ENCODE measurements at regions not wholly inside any gene's neighbourhood (a gene's known extent, or its start where the extent isn't known, plus 50 kb on each side); places are given as distances from the start of the nearest gene placed in this dataset.

DNA sequence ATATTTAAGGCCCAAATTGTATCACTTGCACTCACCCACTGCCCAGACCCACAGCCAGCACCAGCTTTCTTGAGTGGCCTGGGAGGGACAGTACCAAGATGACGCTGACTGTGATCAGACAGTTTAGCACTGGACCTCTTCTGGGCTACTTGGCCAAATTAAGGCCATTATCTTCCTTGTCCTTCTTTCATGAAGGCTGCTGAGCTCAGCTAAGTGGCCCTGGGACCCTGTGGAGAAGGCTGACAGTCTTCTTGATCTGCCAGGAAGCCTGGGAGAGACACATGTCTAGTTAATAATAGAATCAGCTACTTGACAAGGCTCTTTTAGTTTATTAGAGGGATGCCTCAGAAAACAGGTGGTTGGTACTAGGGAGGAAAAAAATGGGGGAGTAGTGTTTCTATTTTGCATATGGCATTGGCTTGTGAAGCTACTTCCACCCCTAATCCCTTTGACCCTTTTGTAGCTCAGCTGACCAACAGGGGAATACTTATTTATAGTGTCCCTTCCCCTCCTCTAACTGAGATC lies 127.9 kb upstream of the NTM start:
- no peak for DNase-seq

- DNase-seq, result no peak
Measured at GRCh38 chr11:131246156-131246555, 124.3 kb upstream of the NTM start.

GRCh38 chr11:131246663-131247062 lies 123.8 kb upstream of the NTM start:
- no peak for DNase-seq

GRCh38 chr11:131248588-131248987 lies 121.8 kb upstream of the NTM start:
- DNase-seq, result no peak

- no peak for DNase-seq
Measured at GRCh38 chr11:131253142-131253655, 117.2 kb upstream of the NTM start.

DNA sequence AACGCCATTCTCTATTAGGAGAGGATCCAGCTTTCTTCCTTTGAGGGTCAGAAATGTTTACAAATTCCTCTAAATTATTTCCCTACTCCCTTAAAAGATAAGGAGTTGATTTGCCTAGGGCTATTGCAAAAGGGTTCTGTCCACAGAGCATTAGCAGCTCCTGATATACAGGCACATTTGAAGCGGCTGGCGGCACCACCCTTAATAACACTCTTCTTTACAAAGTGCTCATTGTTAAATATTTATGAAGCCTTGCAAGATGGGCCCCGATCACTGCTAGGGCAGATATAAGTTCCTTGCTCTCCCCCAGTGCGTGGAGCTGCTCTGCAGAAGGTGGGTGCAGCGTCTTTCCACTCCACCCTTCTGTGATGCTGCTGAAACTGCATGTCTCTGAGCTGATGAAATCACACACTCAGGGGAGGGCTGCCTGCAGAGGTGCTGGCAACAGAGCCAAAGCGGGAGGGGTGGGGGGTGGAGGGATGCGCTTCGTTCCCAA lies 116.7 kb upstream of the NTM start:
- DNase-seq, result no peak

DNA sequence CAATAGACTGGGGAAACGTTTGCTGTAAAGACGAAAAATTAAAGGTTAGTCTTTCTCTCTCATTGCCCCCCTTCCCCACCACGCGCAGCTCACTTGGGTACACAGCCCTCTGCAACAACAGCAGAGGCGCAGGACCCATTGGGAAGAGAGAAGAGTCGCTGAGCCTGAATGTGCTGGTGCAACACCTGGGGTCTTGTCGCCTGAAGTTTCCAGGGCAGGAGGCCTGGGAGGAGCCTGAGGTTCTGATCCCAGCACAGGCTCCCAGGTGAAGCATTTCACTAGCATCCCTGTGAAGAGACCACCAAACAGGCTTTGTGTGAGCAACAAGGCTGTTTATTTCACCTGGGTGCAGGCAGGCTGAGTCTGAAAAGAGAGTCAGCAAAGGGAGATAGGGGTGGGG lies 116.2 kb upstream of the NTM start:
- DNase-seq, result no peak

- no peak for DNase-seq
Measured at GRCh38 chr11:131274233-131274632, 96.2 kb upstream of the NTM start.

DNA sequence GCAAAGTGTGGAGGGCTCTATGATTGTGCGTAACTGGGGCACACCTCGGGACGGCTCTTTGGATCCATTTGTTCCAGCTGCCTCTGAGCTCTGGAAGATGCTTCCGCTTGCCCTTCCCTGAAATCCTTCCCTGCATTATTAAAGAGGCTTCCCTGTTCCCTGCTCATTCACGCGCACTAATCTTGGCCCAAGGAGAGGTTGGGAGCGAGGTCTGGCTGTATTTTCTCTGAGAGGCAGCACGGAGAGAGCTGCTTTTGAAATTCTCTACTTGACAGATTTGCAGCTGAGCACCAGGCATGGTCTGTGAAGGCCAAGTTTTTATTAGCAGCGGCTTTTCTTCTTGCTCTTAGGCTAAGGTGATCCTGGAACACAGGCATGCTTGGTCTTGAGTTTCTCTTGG lies 94.8 kb upstream of the NTM start:
- DNase-seq, result no peak

DNA sequence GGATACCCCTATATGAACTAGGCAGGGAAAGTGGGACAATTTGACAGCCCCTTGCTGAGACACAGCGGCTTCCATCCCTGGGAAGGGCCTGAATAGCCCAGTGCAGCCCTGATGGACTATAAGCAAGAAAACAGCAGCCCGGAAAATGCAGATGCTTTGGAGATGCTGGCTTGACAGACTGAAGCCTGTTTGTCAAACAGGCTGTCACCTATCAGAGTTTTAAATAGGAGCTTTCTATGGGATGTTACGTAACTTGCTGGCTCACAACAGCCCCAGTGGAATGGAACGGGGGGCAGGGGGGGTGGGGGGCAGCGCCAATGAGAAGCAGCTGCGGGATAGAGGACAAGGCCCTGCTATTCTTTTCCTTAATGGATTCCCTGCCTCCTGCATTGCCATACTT lies 91.9 kb upstream of the NTM start:
- DNase-seq, result no peak

DNA sequence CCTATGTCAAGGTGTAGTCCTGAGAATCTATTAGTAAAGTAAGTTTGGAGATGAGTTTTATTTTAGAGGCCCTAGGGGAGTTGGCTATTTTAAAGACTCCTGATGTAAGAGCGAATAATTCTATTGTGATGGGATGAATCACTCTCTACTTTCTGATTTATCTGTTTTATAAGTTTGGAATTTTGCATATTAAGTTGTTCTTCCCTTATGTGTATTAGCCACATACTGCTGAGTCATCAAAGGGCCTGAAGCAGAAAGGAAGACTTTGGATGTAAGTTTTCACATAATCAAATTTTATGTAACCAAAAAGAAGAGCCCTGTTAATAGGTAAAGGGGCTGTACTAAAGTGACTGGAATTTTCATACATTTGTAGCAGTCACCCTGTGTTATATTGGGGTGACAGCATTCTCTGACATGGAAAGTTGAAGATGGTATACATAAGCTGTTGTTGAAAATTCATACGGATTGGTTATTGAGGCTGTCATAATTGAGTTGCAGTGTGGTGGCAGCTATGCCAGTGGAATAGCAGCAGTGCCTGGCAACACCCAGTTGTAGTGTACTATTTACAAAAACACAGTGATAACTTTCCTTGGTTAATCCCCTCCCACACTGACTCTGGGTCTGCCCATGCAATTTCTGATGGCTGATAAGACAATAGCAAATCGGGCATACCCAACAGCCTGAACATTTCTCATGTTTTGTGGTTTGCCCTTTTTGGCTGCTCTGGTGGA lies 90.6 kb upstream of the NTM start:
- no peak for DNase-seq

DNA sequence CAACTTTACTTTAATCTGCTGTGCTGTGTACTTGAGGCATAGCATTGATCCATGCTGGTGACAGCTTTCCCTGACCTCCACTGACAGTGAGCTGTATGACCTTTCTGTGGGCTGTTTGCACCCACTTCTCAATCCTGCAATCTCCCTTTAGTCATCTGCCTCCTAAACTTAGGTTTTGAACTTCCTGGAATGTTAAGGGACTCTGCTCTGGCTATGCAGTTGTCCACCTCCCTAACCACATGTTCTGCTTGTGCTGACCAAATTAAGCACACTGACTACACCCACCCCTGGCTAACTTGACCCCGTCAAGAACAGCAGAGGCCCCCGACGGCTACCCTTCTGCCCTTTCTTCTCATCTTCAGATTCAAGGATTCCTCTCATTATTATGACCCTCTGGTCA lies 89.1 kb upstream of the NTM start:
- no peak for DNase-seq

GRCh38 chr11:131284041-131284440 lies 86.4 kb upstream of the NTM start:
- no peak for DNase-seq

DNA sequence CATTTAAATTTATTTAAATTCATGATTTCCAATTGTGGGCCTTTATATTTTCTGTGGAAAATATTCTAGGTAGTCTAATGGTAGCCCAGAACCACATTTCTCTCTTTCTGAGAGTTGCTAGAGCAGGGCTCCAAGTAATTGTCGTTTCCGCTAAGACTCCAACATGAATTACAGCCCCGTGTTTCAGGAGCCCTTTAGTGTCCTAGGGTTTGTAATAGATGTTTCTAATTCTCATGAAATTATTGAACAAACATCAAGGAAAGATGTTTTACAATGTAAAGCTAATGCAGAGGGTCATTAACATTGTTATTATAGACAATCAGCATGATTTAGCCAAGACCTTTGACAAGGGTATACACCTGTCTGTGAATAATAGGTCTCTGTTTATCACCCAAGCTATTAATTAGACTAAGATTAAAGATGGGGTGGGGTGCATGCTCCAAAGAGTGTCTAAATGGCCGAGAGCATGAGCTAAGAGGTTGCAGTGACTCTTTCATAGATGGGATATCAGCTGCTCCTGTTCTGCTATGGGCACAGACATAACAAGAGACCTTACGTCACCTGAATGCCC lies 81.8 kb upstream of the NTM start:
- no peak for DNase-seq

GRCh38 chr11:131290185-131290584 lies 80.2 kb upstream of the NTM start:
- no peak for DNase-seq

DNA sequence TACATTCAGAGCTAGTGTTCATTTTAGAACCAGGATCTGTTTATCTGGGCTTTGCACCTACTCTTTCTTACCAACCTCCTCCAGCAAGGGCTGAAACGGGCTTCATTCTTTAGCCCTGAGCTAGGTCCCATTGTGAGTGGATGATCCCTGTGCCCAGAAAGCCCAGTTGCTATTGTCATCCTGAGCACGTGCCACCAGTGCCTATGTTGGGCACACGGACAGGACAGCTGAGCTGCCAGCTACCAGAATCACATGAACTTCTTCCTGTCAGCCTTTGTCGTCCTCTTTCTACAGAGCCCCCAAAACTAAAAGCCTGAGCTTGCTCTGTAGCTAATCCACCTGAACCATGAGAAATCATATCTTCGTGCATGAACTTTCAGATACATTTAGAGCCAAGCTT lies 74.4 kb upstream of the NTM start:
- no peak for DNase-seq

DNA sequence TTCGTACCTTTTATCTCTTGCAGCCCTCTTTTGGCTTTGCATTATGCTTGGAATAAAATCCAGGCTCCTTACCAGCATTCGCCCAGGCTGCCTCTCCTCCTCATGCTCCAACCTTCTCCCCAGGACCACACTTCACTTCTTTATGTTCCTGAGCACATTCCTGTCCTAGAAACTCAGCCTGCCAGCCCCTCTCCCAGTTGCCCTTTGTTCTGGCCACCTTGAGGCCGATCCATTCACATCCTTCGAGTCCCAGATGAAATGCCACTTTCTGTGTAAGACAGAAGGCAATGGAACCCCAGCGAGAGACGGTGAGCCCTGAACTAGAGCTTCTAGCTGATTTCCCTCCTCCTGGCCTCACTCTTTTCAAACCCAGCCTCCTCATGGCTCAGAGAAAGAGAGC lies 73.0 kb upstream of the NTM start:
- no peak for DNase-seq

DNA sequence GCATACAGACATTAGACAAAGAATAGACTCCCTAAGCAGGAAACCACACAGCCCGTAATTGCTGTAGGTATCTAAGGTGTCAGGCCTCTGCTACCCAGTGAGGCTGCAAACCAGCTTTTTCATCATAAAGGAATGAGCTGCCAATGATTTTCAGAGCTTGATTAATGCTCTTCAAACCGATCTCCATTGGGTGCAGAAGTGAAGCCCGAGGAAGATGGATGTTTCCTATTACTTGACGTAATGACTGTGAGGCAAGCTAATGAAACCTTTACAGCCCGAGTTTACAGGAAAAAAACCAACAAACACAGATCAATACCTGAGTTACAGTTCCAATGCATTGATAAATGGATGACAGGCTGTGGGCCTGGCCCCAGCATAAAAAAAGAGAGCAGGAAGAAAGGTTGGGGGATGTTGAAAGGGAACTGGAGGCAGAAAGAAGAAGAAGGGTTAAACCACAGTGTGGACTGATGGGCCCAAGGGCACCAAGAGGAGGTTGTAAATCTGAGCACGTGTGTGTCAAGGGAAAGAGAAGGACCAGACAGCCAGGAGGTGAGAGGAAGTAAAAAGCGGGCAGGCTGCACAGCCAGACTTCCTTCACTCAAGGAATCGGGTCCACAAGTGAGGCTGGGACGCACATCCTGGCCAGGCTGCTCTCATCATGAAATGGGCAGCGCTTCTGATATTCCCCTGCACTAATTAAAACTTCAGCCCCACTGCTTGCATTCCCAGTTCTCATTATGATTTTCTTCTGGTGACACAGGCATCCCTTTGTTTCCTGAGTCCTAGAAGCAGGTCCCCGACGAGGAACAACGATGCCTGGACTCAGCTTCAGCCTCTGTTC lies 70.6 kb upstream of the NTM start:
- no peak for DNase-seq

DNA sequence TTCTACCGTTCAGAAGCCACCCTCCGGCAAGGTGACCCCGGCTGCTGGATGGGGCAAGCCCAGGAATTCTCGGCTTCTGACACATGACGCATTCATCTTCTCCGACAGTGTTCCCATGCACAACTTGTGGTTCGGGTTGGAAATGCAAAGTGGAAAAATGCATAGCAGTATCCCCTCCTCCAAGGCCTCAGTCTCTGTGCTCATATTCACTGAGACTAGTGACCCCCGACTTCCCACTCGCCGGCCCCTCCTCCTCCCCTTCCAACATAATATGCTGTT lies 70.0 kb upstream of the NTM start:
- DNase-seq, result no peak

GRCh38 chr11:131301306-131301705 lies 69.1 kb upstream of the NTM start:
- no peak for DNase-seq

DNA sequence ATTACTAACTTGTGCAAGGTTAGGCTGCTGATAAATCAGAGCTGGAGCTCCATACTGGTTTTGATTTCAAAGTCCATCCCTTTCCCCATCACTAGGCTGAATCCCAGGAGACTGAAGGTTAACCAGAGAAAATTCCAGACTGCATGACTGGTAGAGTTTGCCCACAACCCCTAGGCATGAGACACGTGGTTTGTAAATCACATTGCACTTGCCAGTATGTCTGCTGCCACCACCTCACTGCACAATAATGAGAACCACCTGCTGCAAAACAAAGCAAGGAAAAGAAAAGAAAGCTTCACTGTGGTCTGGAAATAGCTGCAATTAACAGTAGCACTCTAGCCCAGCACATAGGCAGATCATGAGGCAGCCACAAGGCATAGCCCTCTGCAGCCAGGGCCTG lies 67.6 kb upstream of the NTM start:
- DNase-seq, result no peak

DNA sequence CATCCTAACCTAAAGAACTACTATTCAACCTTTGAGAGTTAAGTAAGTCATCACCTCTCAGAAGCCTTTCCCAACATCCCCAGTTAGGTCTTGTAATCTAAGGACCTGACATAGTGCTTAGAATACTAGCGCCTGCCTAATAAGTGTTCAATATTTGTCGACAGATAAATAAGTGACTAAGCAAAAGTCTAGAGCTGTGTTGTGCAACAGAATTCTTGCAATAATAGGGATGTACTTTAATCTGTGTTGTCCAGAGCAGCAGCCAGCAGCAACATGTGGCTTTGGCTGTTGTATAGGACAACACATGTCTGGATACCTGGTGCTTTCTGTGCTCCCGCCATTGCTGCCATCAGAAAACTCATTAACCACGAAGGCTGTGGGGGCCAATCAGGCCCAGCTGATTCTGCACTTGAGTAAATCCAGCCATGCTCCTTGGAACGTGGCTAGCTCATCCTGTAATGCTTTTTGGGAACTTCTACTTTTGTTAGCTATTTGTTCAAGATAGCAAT lies 66.8 kb upstream of the NTM start:
- DNase-seq, result no peak

DNA sequence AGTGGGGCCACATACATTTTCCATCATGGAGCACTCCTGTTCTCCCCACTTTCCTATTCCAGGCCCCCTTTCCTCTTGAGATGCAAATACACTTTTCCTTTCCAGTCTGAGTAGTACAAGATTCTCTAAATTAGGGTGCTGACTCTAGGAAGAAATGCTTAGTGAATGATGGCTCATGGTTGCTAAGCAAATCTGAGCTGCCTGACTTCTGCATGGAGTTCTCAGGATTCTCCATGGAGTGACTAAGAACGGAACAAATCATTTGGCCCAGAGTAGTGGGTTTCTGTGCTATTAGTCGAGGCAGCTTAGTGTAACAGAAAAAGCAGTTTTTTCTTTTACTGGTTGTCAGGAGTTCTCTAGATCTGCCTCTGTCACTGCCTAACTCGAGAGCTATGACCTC lies 65.4 kb upstream of the NTM start:
- DNase-seq, result no peak

GRCh38 chr11:131307506-131307905 lies 62.9 kb upstream of the NTM start:
- no peak for DNase-seq
